IMR-90 (cell line): ENCODE measurements at regions not wholly inside any gene's neighbourhood (a gene's known extent, or its start where the extent isn't known, plus 50 kb on each side); places are given as distances from the start of the nearest gene placed in this dataset.

Experiments
- CHD1 ChIP-seq: IDR thresholded peaks from 2 replicates; pipeline ENCODE4 v1.6.1; 2012; ENCODE audit warnings: low read depth, low read length, improper control_type of control experiment
- FOS ChIP-seq: fragments of 150-350 bp; IDR thresholded peaks from 2 replicates; pipeline ENCODE4 v1.6.1; 2016; ENCODE audit warnings: low read depth, low read length
- MAFK ChIP-seq: IDR thresholded peaks from 2 replicates; pipeline ENCODE4 v1.6.1; 2012; ENCODE audit warnings: low read depth, low read length, improper control_type of control experiment
- MXI1 ChIP-seq: IDR thresholded peaks from 2 replicates; pipeline ENCODE4 v1.6.1; 2012; ENCODE audit warnings: low read depth, mild to moderate bottlenecking, low read length, moderate library complexity, borderline replicate concordance
- POLR2A ChIP-seq: IDR thresholded peaks from 2 replicates; pipeline ENCODE4 v1.6.1; 2012; ENCODE audit warnings: mild to moderate bottlenecking, low read depth, low read length
- RAD21 ChIP-seq: IDR thresholded peaks from 2 replicates; pipeline ENCODE4 v1.6.1; 2012; ENCODE audit warnings: low read length, improper control_type of control experiment
- USF2 ChIP-seq: fragments of 150-350 bp; IDR thresholded peaks from 2 replicates; pipeline ENCODE4 v1.6.1; 2017; ENCODE audit warnings: mild to moderate bottlenecking, antibody characterized with exemption, low read length, low read depth
- TF ChIP-seq, protein P1 (sequence below): conservative IDR thresholded peaks from 2 replicates; pipeline ENCODE4 v1.5.1; 2012; ENCODE audit warnings: mild to moderate bottlenecking, low read depth, low read length, improper control_type of control experiment

DNA sequence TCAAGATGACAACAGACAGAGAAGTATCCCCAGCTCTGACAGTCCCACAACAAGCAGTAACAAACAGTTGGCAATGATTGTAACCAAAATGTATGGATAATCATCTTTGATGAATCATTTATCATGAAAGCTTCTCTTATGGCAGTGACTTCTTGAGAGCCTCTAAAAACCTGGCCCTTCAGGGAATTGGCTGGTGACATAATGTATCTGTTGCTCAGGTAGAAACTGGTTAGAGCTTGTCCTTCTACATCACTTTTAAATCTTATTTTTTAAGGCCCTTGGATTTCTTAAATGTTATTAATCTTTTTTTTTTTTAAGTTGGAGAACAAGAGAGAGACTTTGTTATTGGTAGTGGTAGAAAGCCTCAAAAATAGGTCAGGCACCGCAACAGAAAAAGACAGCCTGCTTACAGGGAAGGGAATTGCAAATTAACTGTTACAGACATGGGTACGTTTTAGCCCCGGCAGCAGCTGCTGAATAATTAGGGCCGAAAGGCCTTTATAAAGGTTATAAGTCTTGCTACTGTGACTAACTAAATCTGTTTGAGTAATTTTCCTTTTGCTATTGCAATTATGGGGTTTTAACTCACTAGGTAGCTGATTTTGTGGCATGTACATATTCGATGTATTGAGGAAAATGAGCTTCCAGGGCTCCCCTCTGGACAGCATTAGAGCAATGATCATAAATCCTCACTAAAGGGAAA, 207.7 kb upstream of the LRRC4C start:
- TF ChIP-seq, protein P1, sequence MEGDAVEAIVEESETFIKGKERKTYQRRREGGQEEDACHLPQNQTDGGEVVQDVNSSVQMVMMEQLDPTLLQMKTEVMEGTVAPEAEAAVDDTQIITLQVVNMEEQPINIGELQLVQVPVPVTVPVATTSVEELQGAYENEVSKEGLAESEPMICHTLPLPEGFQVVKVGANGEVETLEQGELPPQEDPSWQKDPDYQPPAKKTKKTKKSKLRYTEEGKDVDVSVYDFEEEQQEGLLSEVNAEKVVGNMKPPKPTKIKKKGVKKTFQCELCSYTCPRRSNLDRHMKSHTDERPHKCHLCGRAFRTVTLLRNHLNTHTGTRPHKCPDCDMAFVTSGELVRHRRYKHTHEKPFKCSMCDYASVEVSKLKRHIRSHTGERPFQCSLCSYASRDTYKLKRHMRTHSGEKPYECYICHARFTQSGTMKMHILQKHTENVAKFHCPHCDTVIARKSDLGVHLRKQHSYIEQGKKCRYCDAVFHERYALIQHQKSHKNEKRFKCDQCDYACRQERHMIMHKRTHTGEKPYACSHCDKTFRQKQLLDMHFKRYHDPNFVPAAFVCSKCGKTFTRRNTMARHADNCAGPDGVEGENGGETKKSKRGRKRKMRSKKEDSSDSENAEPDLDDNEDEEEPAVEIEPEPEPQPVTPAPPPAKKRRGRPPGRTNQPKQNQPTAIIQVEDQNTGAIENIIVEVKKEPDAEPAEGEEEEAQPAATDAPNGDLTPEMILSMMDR, result no peak
- TF ChIP-seq USF2, result no peak
- TF ChIP-seq RAD21, result no peak
- TF ChIP-seq CHD1, result no peak
- TF ChIP-seq FOS, result no peak
- no peak for TF ChIP-seq POLR2A
- TF ChIP-seq MAFK, result no peak
- TF ChIP-seq MXI1, result no peak
